HCT116 (cell line): ENCODE measurements at regions not wholly inside any gene's neighbourhood (a gene's known extent, or its start where the extent isn't known, plus 50 kb on each side); places are given as distances from the start of the nearest gene placed in this dataset.

ENCODE experiments used
- ATAC-seq: fragments of 200-7000 bp; cut with Tn5 transposase; 2 replicates; pipeline ENCODE4 v1.9.1; 2020; ENCODE audit warnings: mild to moderate bottlenecking, moderate library complexity
- BruUV-seq: library from RNA; stranded (reverse); fragments of 400-500 nt; replicated peaks from 2 replicates; lab custom pipeline; 2021; lab: Mats Ljungman, UMichigan
- CTCF ChIA-PET: fragments of 300-600 bp; sonication (Branson Sonifier 250); formaldehyde crosslinking; loops from one replicate; lab custom pipeline; 2021; ENCODE audit warnings: antibody characterized with exemption; lab: Charles Lee
- POLR2A ChIA-PET: fragments of 300-600, 350-600 bp; sonication (Branson Sonifier 250); formaldehyde crosslinking; loops from one replicate; lab custom pipeline; 2021; ENCODE audit warnings: antibody characterized with exemption; lab: Charles Lee
- RAD21 ChIA-PET, 2 experiments: fragments of 300-600 bp; sonication (Branson Sonifier 250); formaldehyde crosslinking; loops; one replicate each; lab custom pipeline; 2023; ENCODE audit warnings: low total read pairs in 2 of 2; ENCODE audit not compliant: uncharacterized antibody in 2 of 2, unreplicated experiment in 2 of 2, low non-redundant PET in 1 of 2; lab: Charles Lee
- DNase-seq: peaks from one replicate; pipeline ENCODE4 v3.0.0-alpha.2; 2010; ENCODE audit warnings: low read depth, low spot score
- H2AFZ ChIP-seq: fragments of 200-600 bp; shearing (Covaris generic), sonication (generic); 2 replicates; pipeline ENCODE4 v1.6.1; 2017; ENCODE audit warnings: low read depth, mixed run types, mixed read lengths, antibody characterized with exemption, low read length; ENCODE audit not compliant: poor library complexity, severe bottlenecking
- H3K27ac ChIP-seq: 2 replicates; pipeline ENCODE4 v1.5.1; 2012; ENCODE audit warnings: low read depth, low read length
- H3K27me3 ChIP-seq: fragments of 200-600 bp; sonication (generic); 2 replicates; pipeline ENCODE4 v1.6.1; 2016; ENCODE audit warnings: mixed run types, low read length, mixed read lengths; ENCODE audit not compliant: insufficient read depth
- H3K36me3 ChIP-seq, 2 experiments: fragments of 200-500 bp in 1 of 2; fragments of 200-600 bp in 1 of 2; sonication (Bioruptor generic) in 1 of 2; sonication (generic) in 1 of 2; 2 replicates each; pipeline versions ENCODE4 v1.5.1 to v1.6.1; 2014 to 2016; ENCODE audit warnings: low read length in 2 of 2, inconsistent platforms in 1 of 2, mixed read lengths in 1 of 2, mixed run types in 1 of 2; ENCODE audit not compliant: insufficient read depth in 2 of 2, control insufficient read depth in 1 of 2
- H3K4me1 ChIP-seq, 2 experiments: fragments of 200-600 bp in 1 of 2; sonication (generic) in 1 of 2; 2 replicates each; pipeline versions ENCODE4 v1.5.1 to v1.6.1; 2012 to 2017; ENCODE audit warnings: low read length in 2 of 2, inconsistent platforms in 1 of 2, mild to moderate bottlenecking in 1 of 2, mixed read lengths in 1 of 2, mixed run types in 1 of 2, moderate library complexity in 1 of 2; ENCODE audit not compliant: insufficient read depth in 2 of 2, control insufficient read depth in 1 of 2
- H3K4me2 ChIP-seq: fragments of 200-600 bp; sonication (generic); 2 replicates; pipeline ENCODE4 v1.6.1; 2017; ENCODE audit warnings: mixed run types, low read length, mixed read lengths
- H3K4me3 ChIP-seq, 2 experiments: fragments of 200-600 bp in 1 of 2; sonication (generic) in 1 of 2; replicated peaks in 1 of 2; 2 replicates each; pipeline ENCODE4 v1.5.1; 2011 to 2016; ENCODE audit warnings: low read length in 2 of 2, control low read depth in 1 of 2, low read depth in 1 of 2, mild to moderate bottlenecking in 1 of 2, mixed read lengths in 1 of 2, mixed run types in 1 of 2
- H3K79me2 ChIP-seq: fragments of 200-600 bp; sonication (generic); 2 replicates; pipeline ENCODE4 v1.6.1; 2017; ENCODE audit warnings: mild to moderate bottlenecking, mixed run types, low read length, moderate library complexity, mixed read lengths; ENCODE audit not compliant: insufficient read depth
- H3K9ac ChIP-seq: fragments of 200-600 bp; sonication (generic); 2 replicates; pipeline ENCODE4 v1.6.1; 2016; ENCODE audit warnings: low read length, mixed read lengths
- H3K9me2 ChIP-seq: fragments of 200-600 bp; sonication (generic), shearing (Covaris generic); 2 replicates; pipeline ENCODE4 v1.6.1; 2017; ENCODE audit warnings: mixed run types, mild to moderate bottlenecking, moderate library complexity; ENCODE audit not compliant: insufficient read depth
- H3K9me3 ChIP-seq, 2 experiments: fragments of 200-500 bp in 1 of 2; fragments of 200-600 bp in 1 of 2; sonication (Bioruptor generic) in 1 of 2; sonication (generic) in 1 of 2; 2 replicates each; pipeline ENCODE4 v1.6.1; 2014 to 2017; ENCODE audit warnings: low read length in 2 of 2, mixed read lengths in 2 of 2, inconsistent platforms in 1 of 2, low read depth in 1 of 2, mild to moderate bottlenecking in 1 of 2, mixed run types in 1 of 2, moderate library complexity in 1 of 2; ENCODE audit not compliant: control insufficient read depth in 1 of 2, insufficient read depth in 1 of 2
- H4K20me1 ChIP-seq: fragments of 200-600 bp; sonication (generic), shearing (Covaris generic); 2 replicates; pipeline ENCODE4 v1.6.1; 2017; ENCODE audit warnings: mixed run types, mild to moderate bottlenecking, moderate library complexity; ENCODE audit not compliant: insufficient read depth
- CBX3 ChIP-seq: IDR thresholded peaks from 2 replicates; pipeline ENCODE4 v1.6.1; 2012; ENCODE audit warnings: low read depth
- EGR1 ChIP-seq: IDR thresholded peaks from 2 replicates; pipeline ENCODE4 v1.6.1; 2012; ENCODE audit warnings: low read depth
- ELF1 ChIP-seq: IDR thresholded peaks from 2 replicates; pipeline ENCODE4 v1.6.1; 2012; ENCODE audit warnings: low read depth, borderline replicate concordance
- EZH2phosphoT487 ChIP-seq: fragments of 200-600 bp; IDR thresholded peaks from 2 replicates; pipeline ENCODE4 v1.6.1; 2018; ENCODE audit warnings: antibody characterized with exemption, borderline replicate concordance
- FOSL1 ChIP-seq: IDR thresholded peaks from 2 replicates; pipeline ENCODE4 v1.6.1; 2012; ENCODE audit warnings: low read depth
- POLR2AphosphoS5 ChIP-seq: IDR thresholded peaks from 2 replicates; pipeline ENCODE4 v1.6.1; 2011; ENCODE audit warnings: mild to moderate bottlenecking, low read depth, low read length, moderate library complexity
- RAD21 ChIP-seq: IDR thresholded peaks from 2 replicates; pipeline ENCODE4 v1.6.1; 2012; ENCODE audit warnings: low read depth, mild to moderate bottlenecking
- SRF ChIP-seq: IDR thresholded peaks from 2 replicates; pipeline ENCODE4 v1.6.1; 2012; ENCODE audit warnings: low read depth
- TCF7L2 ChIP-seq: IDR thresholded peaks from 2 replicates; pipeline ENCODE4 v1.7.0; 2011; ENCODE audit warnings: borderline replicate concordance, inconsistent platforms; ENCODE audit not compliant: insufficient read depth, insufficient read length; ENCODE audit errors: extremely low read depth
- ZNF274 ChIP-seq: fragments of 200-500 bp; sonication (Bioruptor generic); IDR thresholded peaks from 2 replicates; pipeline ENCODE4 v1.6.1; 2014; ENCODE audit warnings: mild to moderate bottlenecking, low read depth, low read length, inconsistent platforms
- intact Hi-C: fragments of 100-400 bp; cut with micrococcal nuclease; formaldehyde crosslinking; loops from 2 replicates; pipeline ENCODE4 v1.10.0; 2022
- TF ChIP-seq, protein P1 (sequence below): IDR thresholded peaks from 2 replicates; pipeline ENCODE4 v1.6.1; 2012
- TF ChIP-seq, protein P2 (sequence below): IDR thresholded peaks from 2 replicates; pipeline ENCODE4 v1.6.1; 2011; ENCODE audit warnings: mild to moderate bottlenecking, low read length, moderate library complexity; ENCODE audit not compliant: insufficient replicate concordance; ENCODE audit errors: extremely low read depth
- TF ChIP-seq, protein P3 (sequence below), 3 experiments: fragments of 200-600 bp in 1 of 3; sonication (generic) in 1 of 3; IDR thresholded peaks in 2 of 3; conservative IDR thresholded peaks in 1 of 3; 2 replicates each; pipeline ENCODE4 v1.5.1; 2012 to 2017; ENCODE audit warnings: low read depth in 2 of 3, low read length in 2 of 3, antibody characterized with exemption in 1 of 3, borderline replicate concordance in 1 of 3, control low read depth in 1 of 3, mild to moderate bottlenecking in 1 of 3, mixed read lengths in 1 of 3, mixed run types in 1 of 3, moderate library complexity in 1 of 3; ENCODE audit not compliant: insufficient read depth in 1 of 3

DNA sequence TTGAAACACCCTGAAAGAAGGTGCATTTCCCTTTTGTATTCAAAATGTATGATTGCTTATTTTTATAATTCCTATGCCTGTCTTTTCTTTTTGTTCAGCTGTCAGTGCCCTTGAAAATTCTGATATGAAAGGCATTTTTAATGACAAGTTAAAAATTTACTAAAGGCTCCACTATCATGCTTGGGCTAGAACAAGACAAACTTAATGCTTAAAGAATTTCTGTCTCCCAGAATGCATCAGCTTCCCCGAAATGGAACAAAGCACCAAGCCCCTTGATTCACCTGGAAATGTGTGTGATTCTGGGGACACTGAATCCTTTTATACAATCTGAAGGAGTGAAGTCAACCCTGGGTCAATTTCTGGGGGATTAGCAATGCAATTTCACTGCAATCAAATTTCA, 457.5 kb downstream of the LMO4 start:
- ATAC-seq (no peak), DNase-seq (no peak)
- H4K20me1 ChIP-seq: no peaks in the 10 kb centered on the region
- no peak overlapping the region for H2AFZ ChIP-seq
- H3K4me3 ChIP-seq: no peak overlapping the region
- no peaks in the 10 kb centered on the region for H3K27me3 ChIP-seq
- H3K79me2 ChIP-seq: no peaks in the 10 kb centered on the region
- no peaks in the 10 kb centered on the region for H3K9me3 ChIP-seq
- intact Hi-C loops: no loop called here
- H3K36me3 ChIP-seq: no peaks in the 10 kb centered on the region
- TF ChIP-seq RAD21: no peak
- no peak for TF ChIP-seq EGR1
- RAD21 ChIA-PET: no interaction called here
- H3K4me1 ChIP-seq: no peaks in the 10 kb centered on the region
- POLR2A ChIA-PET: no interaction called here
- BruUV-seq: no TSS peak
- H3K4me2 ChIP-seq: no peak overlapping the region
- CTCF ChIA-PET: no interaction called here
- no peaks in the 10 kb centered on the region for H3K9me2 ChIP-seq
- H3K9ac ChIP-seq: no peak overlapping the region
- no peak overlapping the region for H3K27ac ChIP-seq

DNA sequence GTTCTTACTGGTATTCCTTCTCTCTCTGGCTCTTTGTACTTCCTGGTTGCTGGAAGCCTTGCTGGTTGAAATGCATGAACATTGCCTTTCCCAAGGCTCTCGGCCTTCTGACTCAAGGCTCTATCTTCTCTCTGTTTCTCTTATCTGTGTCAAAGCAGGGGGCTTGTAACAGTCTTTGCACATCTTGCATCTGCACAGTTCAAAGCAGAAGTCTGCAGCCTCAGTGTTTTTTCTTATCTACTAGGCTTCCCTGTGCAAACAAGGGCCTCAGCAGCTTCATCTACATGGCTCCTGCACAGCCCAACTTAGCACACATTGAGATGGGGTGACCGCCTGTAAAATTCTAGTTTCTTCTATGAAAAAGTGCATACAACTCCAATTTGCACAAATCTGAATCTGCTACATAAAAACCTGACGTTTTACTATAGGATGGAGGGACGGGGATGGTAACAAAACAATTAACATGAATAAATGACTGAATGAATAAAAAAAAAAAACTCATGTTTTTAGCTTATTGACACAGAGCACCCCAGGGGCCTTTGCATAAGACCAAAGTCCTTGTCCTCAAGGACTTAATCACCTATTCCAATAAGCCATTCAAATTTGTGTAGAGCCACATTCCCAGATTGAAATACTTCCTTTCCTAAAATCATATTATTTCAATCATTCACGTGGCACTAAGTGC, 458.3 kb downstream of the LMO4 start:
- ATAC-seq (no peak), DNase-seq (no peak)
- no peaks in the 10 kb centered on the region for H3K27me3 ChIP-seq
- H3K4me1 ChIP-seq: peaks cover 0 to under 1% of the 10 kb centered on the region in 2 experiments; a peak in 1 of 4 replicates
- no peak overlapping the region for H3K27ac ChIP-seq
- no peaks in the 10 kb centered on the region for H3K79me2 ChIP-seq
- no peaks in the 10 kb centered on the region for H3K9me3 ChIP-seq
- intact Hi-C loops: no loop called here
- no TSS peak for BruUV-seq
- no peaks in the 10 kb centered on the region for H3K36me3 ChIP-seq
- RAD21 ChIA-PET: no interaction called here
- CTCF ChIA-PET: no interaction called here
- no peak overlapping the region for H3K9ac ChIP-seq
- no peak overlapping the region for H2AFZ ChIP-seq
- POLR2A ChIA-PET: no interaction called here
- H4K20me1 ChIP-seq: no peaks in the 10 kb centered on the region
- H3K9me2 ChIP-seq: no peaks in the 10 kb centered on the region
- H3K4me2 ChIP-seq: no peak overlapping the region
- no peak overlapping the region for H3K4me3 ChIP-seq
- TF ChIP-seq, protein P1, sequence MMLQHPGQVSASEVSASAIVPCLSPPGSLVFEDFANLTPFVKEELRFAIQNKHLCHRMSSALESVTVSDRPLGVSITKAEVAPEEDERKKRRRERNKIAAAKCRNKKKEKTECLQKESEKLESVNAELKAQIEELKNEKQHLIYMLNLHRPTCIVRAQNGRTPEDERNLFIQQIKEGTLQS: no peak
- TF ChIP-seq FOSL1: no peak
- TF ChIP-seq SRF: no peak
- TF ChIP-seq, protein P2, sequence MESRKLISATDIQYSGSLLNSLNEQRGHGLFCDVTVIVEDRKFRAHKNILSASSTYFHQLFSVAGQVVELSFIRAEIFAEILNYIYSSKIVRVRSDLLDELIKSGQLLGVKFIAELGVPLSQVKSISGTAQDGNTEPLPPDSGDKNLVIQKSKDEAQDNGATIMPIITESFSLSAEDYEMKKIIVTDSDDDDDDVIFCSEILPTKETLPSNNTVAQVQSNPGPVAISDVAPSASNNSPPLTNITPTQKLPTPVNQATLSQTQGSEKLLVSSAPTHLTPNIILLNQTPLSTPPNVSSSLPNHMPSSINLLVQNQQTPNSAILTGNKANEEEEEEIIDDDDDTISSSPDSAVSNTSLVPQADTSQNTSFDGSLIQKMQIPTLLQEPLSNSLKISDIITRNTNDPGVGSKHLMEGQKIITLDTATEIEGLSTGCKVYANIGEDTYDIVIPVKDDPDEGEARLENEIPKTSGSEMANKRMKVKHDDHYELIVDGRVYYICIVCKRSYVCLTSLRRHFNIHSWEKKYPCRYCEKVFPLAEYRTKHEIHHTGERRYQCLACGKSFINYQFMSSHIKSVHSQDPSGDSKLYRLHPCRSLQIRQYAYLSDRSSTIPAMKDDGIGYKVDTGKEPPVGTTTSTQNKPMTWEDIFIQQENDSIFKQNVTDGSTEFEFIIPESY: no peak
- no peak for TF ChIP-seq EZH2phosphoT487
- no peak for TF ChIP-seq ZNF274
- TF ChIP-seq RAD21: no peak
- TF ChIP-seq, protein P3, sequence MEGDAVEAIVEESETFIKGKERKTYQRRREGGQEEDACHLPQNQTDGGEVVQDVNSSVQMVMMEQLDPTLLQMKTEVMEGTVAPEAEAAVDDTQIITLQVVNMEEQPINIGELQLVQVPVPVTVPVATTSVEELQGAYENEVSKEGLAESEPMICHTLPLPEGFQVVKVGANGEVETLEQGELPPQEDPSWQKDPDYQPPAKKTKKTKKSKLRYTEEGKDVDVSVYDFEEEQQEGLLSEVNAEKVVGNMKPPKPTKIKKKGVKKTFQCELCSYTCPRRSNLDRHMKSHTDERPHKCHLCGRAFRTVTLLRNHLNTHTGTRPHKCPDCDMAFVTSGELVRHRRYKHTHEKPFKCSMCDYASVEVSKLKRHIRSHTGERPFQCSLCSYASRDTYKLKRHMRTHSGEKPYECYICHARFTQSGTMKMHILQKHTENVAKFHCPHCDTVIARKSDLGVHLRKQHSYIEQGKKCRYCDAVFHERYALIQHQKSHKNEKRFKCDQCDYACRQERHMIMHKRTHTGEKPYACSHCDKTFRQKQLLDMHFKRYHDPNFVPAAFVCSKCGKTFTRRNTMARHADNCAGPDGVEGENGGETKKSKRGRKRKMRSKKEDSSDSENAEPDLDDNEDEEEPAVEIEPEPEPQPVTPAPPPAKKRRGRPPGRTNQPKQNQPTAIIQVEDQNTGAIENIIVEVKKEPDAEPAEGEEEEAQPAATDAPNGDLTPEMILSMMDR (IDR thresholded peaks at IDR 0.05 in 2 of 3, conservative IDR thresholded peaks at IDR 0.05 in 1 of 3; ENCODE audit: borderline replicate concordance in 1 of 3, insufficient read depth in 1 of 3, low read depth in 2 of 3, low read length in 2 of 3): no peak
- no peak for TF ChIP-seq POLR2AphosphoS5
- no peak for TF ChIP-seq TCF7L2
- TF ChIP-seq CBX3: no peak
- no peak for TF ChIP-seq ELF1
